NCI-H526 (cell line): ENCODE measurements at regions not wholly inside any gene's neighbourhood (a gene's known extent, or its start where the extent isn't known, plus 50 kb on each side); places are given as distances from the start of the nearest gene placed in this dataset.
A peak's percentile ranks its signal among the peaks of the same experiment; 100 is the strongest.
"Not testable (repeated sequence)": the region's sequence is repeated elsewhere in the genome, so short reads cannot be mapped to it uniquely, and the experiment has no call there.

Experiments used
- DNase-seq, 2 experiments: peaks; one replicate each; lab custom pipeline; 2025; lab: John Stamatoyannopoulos, UW

- no peak for DNase-seq
Observed at GRCh38 chr3:159726231-159726964, 262.2 kb upstream of the IL12A start.

DNA sequence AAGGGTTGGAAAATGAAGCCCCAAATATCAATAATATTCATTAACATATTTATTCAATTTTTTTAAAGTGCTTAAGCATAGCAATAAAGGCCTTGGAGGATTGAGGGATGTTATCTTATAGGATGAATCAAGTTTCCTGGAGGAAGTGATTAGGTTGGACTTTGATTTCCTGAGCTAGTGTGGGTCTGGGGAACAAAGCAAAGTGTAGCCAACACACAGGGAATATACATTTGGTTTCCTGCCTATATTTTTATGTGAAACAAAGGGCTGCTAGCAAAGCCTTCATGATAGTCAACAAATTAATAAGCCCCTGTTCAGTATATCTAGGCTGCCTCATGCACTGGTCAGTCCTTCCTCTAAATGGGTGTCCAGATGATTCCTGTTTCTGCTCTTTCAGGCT lies 261.1 kb upstream of the IL12A start:
- no peak for DNase-seq

DNA sequence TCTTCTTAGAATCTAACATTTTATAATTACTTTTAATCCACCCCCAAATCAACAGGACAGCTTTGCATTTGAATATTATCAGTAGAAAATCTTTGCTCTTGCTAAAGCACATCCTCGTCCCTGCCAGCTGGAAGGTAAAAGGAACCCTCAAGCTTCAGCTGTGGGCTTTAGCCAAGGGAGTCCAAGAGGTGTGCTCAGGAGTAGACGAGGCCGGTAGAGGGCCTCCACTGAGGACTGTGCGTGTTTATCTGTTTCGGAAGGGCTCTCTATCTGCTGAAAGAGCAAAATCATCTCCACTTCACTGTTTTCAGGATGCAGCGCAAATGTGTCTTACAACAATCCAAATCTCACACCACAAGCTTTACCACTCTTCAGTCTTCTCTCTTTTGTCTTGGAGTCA lies 257.4 kb upstream of the IL12A start:
- DNase-seq: no peak

DNA sequence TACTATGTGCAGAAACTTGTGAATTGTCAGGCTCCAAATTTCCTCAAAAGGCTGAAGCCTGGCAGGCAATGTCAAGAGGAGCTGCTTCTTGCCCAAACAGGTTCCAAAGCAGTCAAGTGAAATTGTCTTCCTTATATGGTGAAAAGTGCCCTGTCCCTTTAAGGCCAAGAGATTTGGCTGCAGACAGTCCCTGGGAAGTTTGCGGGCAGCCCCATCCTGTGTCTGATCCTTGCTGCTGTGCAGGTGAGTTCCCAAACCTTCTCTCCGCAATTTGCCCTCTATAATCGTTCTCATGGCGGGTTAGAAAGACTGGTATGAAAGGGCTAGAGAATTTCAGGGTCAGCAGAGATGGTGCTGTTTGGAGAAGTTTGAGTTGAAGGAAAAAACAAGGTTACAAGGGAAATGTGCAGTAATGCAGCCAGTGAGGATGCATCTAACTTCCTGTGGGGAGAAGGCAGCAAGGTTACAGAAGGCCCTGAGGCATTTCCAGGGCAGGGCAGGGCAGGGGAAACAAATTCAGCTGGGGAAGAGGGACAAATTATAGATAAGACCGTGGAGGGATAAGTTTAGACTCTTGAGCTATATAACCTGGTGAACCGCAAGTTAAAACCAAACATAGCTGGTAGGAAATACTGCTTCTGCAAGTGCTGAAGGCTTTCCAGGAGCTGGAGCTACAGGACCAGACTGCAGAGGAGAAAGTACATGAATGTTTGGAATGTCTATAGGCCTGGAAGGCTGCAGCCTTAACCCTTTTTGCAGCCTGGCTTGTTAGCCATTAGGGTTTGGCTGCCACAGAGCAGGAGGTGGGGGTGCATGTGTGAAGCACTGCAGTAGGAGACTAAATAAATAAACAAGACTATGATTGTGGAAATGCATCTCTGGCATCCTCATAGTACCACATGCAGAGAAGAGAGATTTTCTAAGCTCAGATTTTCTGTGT lies 256.2 kb upstream of the IL12A start:
- peak in 1 of 2 experiments; percentile 4 for DNase-seq

- DNase-seq: no peak
Observed at GRCh38 chr3:159733194-159733860, 255.3 kb upstream of the IL12A start.

GRCh38 chr3:159734681-159735080 lies 254.0 kb upstream of the IL12A start:
- DNase-seq: no peak

DNA sequence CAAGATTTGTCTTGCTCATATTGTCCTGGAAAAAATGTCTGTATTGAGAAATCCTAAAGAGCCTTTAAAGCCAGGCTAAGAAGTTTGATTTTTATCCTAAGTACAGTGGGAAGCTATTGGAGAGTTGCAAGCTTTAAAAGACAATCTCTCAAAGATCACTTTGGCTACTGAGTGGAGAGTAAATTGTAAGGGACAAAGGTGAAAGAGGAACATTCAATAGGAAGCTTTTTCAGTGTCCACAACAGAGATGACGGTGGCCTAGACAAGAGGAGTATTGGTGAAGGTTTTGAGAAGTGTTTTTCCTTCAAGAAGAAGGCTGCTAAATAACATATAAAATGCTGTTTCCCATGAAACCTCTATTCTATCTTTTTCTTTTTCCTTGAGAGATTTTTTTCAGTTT lies 249.5 kb upstream of the IL12A start:
- DNase-seq: no peak

GRCh38 chr3:159739969-159740368 lies 248.7 kb upstream of the IL12A start:
- no peak for DNase-seq

DNA sequence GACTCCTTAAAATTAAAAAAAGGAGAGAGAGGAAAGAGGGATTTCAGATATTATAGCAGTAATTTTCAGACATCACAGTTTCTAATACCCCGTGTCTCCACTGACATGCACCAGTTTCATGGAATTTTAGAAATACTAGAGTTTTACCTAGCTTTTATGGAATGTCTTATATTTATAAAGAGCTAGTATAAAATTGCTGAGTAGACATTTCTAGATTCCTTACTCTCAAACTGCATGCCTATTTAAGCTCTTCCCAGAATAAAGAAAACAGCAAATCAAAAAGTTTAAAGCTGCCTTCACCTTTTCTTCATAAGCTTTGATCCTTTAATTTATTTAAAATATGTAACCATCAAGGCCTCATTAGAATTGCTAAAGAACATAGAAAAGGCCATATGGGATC lies 247.4 kb upstream of the IL12A start:
- DNase-seq: no peak

DNA sequence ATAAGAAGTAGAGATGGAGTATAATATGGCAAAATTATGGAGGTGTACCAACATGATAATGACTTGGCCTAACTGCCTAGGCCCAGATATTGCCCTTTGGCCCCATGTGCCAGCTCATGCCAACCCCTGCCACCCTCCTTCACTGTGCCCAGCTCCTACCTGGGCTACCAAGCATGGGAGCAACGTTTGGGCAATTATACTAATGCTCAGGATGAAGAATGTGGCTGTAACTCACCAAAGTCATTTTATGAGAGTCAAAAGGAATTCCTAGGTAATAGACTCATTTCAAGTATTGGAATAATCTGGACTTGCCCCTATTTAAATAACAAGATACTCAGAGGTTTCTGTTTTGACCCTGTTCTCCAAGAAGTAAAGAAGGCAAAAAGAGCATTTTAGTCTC lies 240.2 kb upstream of the IL12A start:
- no peak for DNase-seq

DNA sequence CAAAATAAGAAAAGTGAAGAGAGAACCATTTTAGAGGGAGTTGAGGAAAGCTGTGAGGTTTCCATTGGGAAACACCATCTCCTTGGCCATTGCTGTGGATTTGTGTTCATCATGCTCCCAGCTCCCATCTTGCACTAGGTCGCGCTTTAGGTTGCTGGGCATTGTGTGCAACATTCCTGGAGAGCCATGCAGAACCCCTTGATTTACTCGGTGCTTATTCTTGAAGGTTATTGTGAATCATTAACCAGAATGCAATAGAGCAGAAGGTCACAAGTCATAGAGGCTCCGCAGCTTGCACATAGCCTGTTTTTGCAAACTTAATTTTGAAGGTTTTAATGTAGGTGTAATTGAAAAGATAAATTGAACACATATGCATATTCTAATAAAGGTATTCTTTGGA lies 239.2 kb upstream of the IL12A start:
- DNase-seq: no peak

- DNase-seq: no peak
Observed at GRCh38 chr3:159751146-159751545, 237.5 kb upstream of the IL12A start.

GRCh38 chr3:159751752-159752151 lies 236.9 kb upstream of the IL12A start:
- DNase-seq: no peak

GRCh38 chr3:159756279-159757207 lies 232.1 kb upstream of the IL12A start:
- not testable (repeated sequence) for DNase-seq

- DNase-seq: no peak
Observed at GRCh38 chr3:159757341-159758060, 231.1 kb upstream of the IL12A start.

GRCh38 chr3:159760046-159760445 lies 228.6 kb upstream of the IL12A start:
- no peak for DNase-seq

- DNase-seq: no peak
Observed at GRCh38 chr3:159761369-159761768, 227.3 kb upstream of the IL12A start.

DNA sequence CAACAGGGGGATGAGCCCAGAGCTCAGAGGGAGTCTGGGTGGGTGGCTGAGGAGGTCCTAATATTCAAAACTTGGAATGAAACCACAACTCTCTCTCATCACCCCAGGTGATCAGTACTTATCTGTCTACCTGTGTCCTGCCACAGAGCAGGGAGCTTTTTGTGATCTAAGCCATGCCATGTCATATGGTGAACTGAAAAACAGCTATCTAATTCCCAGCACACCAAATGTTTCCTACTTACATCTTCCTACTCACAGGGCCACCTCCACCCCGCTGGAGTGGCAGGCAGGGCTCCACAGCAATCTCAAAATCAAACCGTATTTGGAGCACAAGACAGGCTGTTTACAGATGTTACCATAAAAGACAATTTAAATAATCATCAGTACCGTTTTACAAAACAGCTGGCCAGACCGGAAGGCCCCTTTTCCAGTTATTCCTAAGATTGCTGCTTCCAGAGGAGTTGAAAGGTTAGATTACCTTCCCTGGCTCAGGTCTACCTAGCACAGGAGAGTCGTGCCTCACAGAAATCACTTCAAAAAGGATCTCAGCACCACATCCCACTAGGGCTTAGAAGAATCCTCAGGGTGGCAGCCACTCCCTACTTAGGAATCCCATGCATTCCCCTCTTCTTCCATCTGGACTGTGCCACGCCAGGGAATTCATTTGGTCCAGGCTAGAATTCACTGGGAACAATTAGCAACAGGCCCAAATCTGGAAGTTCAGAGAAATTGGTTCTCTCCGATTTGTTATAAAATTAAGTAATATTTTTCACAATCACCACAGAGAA lies 226.6 kb upstream of the IL12A start:
- no peak for DNase-seq

DNA sequence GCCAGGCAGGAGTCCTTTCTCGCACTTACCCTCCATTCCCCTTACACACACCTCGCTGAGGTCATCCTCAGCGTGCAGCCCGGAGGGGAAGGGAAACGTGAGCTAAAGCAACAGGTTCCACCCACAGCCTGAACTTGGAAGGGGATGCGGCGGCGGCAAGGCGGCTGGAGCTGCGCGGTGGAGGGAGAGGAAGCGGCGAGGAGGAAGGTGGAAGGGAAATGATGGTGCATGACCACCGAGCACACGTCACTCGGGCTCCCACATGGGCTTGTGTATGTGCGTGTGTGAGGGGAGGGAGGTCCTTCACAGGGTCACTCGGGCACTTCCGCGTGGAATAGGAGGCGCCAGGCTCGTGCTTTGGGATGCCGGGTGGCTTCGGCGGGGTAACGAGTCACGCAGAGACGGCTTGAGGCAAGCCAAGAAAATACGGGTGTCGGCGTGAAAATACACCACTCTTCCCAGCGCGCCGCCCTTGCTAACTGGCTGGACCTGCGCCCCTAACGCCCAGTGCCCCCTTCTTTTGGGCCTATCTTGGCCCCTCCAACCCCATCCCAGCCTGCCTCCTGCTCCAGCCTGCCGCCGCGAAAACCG lies 225.5 kb upstream of the IL12A start:
- DNase-seq: peak; percentile 26 to 63
